H9 (cell line): ENCODE measurements at regions not wholly inside any gene's neighbourhood (a gene's known extent, or its start where the extent isn't known, plus 50 kb on each side); places are given as distances from the start of the nearest gene placed in this dataset.

Experiments
- DNase-seq: peaks from one replicate; pipeline ENCODE4 v3.0.0-alpha.2; 2017
- H2AFZ ChIP-seq: one replicate; pipeline ENCODE4 v1.6.1; 2013; ENCODE audit warnings: mild to moderate bottlenecking, low read length, control low read depth, moderate library complexity
- H2AK5ac ChIP-seq: 2 replicates; pipeline ENCODE4 v1.6.1; 2013; ENCODE audit warnings: low read length, control low read depth, mixed read lengths; ENCODE audit not compliant: insufficient read length
- H2BK120ac ChIP-seq: one replicate; pipeline ENCODE4 v1.6.1; 2013; ENCODE audit warnings: low read depth, mild to moderate bottlenecking, low read length, control low read depth, inconsistent platforms; ENCODE audit not compliant: poor library complexity, severe bottlenecking
- H2BK12ac ChIP-seq: 2 replicates; pipeline ENCODE4 v1.6.1; 2013; ENCODE audit warnings: low read length, control low read depth, mixed read lengths, low read depth; ENCODE audit not compliant: insufficient read length
- H2BK15ac ChIP-seq: 2 replicates; pipeline ENCODE4 v1.6.1; 2013; ENCODE audit warnings: low read depth, low read length, control low read depth
- H2BK20ac ChIP-seq: one replicate; pipeline ENCODE4 v1.6.1; 2013; ENCODE audit warnings: low read depth, mild to moderate bottlenecking, low read length, control low read depth, inconsistent platforms; ENCODE audit not compliant: poor library complexity, severe bottlenecking
- H2BK5ac ChIP-seq: 2 replicates; pipeline ENCODE4 v1.6.1; 2013; ENCODE audit warnings: low read length, control low read depth, mixed read lengths; ENCODE audit not compliant: insufficient read length
- H3K14ac ChIP-seq: 2 replicates; pipeline ENCODE4 v1.6.1; 2013; ENCODE audit warnings: low read length, control low read depth; ENCODE audit not compliant: insufficient read depth
- H3K18ac ChIP-seq: 2 replicates; pipeline ENCODE4 v1.6.1; 2013; ENCODE audit warnings: low read depth, mild to moderate bottlenecking, mixed read lengths, low read length, control low read depth; ENCODE audit not compliant: insufficient read length
- H3K23ac ChIP-seq: 2 replicates; pipeline ENCODE4 v1.6.1; 2013; ENCODE audit warnings: low read length, control low read depth, mixed read lengths, low read depth; ENCODE audit not compliant: insufficient read length
- H3K23me2 ChIP-seq: 2 replicates; pipeline ENCODE4 v1.6.1; 2013; ENCODE audit warnings: low read depth, mild to moderate bottlenecking, mixed read lengths, low read length, control low read depth; ENCODE audit not compliant: insufficient read length, poor library complexity, severe bottlenecking
- H3K27ac ChIP-seq: 2 replicates; pipeline ENCODE4 v1.5.1; 2013; ENCODE audit warnings: low read length, control low read depth, mixed read lengths, low read depth; ENCODE audit not compliant: insufficient read length
- H3K27me3 ChIP-seq: 2 replicates; pipeline ENCODE4 v1.6.1; 2013; ENCODE audit warnings: low read length, control low read depth, inconsistent platforms; ENCODE audit not compliant: insufficient read depth
- H3K4ac ChIP-seq: 2 replicates; pipeline ENCODE4 v1.6.1; 2013; ENCODE audit warnings: low read depth, mild to moderate bottlenecking, control low read depth, inconsistent platforms, low read length, moderate library complexity
- H3K4me1 ChIP-seq: 2 replicates; pipeline ENCODE4 v1.6.1; 2013; ENCODE audit warnings: low read length, control low read depth, inconsistent platforms; ENCODE audit not compliant: insufficient read depth
- H3K4me2 ChIP-seq: 2 replicates; pipeline ENCODE4 v1.6.1; 2013; ENCODE audit warnings: low read length, control low read depth, mixed read lengths; ENCODE audit not compliant: insufficient read length, insufficient read depth
- H3K56ac ChIP-seq: 2 replicates; pipeline ENCODE4 v1.6.1; 2013; ENCODE audit warnings: low read depth, mild to moderate bottlenecking, mixed read lengths, low read length, control low read depth; ENCODE audit not compliant: insufficient read length
- H3K79me1 ChIP-seq: 2 replicates; pipeline ENCODE4 v1.6.1; 2013; ENCODE audit warnings: low read depth, mild to moderate bottlenecking, moderate library complexity, low read length, control low read depth, inconsistent platforms; ENCODE audit not compliant: insufficient read depth, poor library complexity, severe bottlenecking
- H3K79me2 ChIP-seq: 2 replicates; pipeline ENCODE4 v1.6.1; 2013; ENCODE audit warnings: low read length, control low read depth, inconsistent platforms; ENCODE audit not compliant: insufficient read depth
- H3K9ac ChIP-seq: 2 replicates; pipeline ENCODE4 v1.6.1; 2013; ENCODE audit warnings: low read length, control low read depth, mixed read lengths; ENCODE audit not compliant: insufficient read length; ENCODE audit errors: extremely low read depth
- H3K9me3 ChIP-seq: one replicate; pipeline ENCODE4 v1.6.1; 2013; ENCODE audit warnings: low read depth, low read length, inconsistent platforms; ENCODE audit not compliant: control insufficient read depth
- H3T11ph ChIP-seq: one replicate; pipeline ENCODE4 v1.6.1; 2013; ENCODE audit warnings: mild to moderate bottlenecking, low read length, control low read depth, inconsistent platforms
- H4K20me1 ChIP-seq: one replicate; pipeline ENCODE4 v1.6.1; 2013; ENCODE audit not compliant: control insufficient read depth, insufficient read length, insufficient read depth
- H4K5ac ChIP-seq: 2 replicates; pipeline ENCODE4 v1.6.1; 2013; ENCODE audit warnings: low read depth, mild to moderate bottlenecking, mixed read lengths, low read length, control low read depth; ENCODE audit not compliant: insufficient read length
- H4K8ac ChIP-seq: replicated peaks from 2 replicates; pipeline ENCODE4 v1.6.1; 2013; ENCODE audit warnings: low read length, control low read depth, mixed read lengths, low read depth; ENCODE audit not compliant: insufficient read length
- H4K91ac ChIP-seq: 2 replicates; pipeline ENCODE4 v1.6.1; 2013; ENCODE audit warnings: low read depth, mild to moderate bottlenecking, moderate library complexity, mixed read lengths, low read length, control low read depth; ENCODE audit not compliant: insufficient read length
- H3K27ac Mint-ChIP-seq, 3 experiments: 2 replicates in 2 of 3; 3 replicates in 1 of 3; pipeline ENCODE4 v1.8.0; 2020 to 2021; ENCODE audit warnings: mixed read lengths in 3 of 3, mild to moderate bottlenecking in 1 of 3, moderate library complexity in 1 of 3
- H3K27me3 Mint-ChIP-seq: 2 replicates; pipeline ENCODE4 v1.8.0; 2021; ENCODE audit warnings: low read depth, mild to moderate bottlenecking, moderate library complexity, mixed read lengths
- H3K36me3 Mint-ChIP-seq, 3 experiments: 2 replicates in 2 of 3; 3 replicates in 1 of 3; pipeline ENCODE4 v1.8.0; 2020 to 2021; ENCODE audit warnings: low read depth in 3 of 3, mixed read lengths in 3 of 3; ENCODE audit not compliant: insufficient read depth in 1 of 3
- H3K4me1 Mint-ChIP-seq, 2 experiments: 2 replicates each; pipeline ENCODE4 v1.8.0; 2020; ENCODE audit warnings: mixed read lengths in 2 of 2
- H3K4me3 Mint-ChIP-seq, 2 experiments: 2 replicates in 1 of 2; 3 replicates in 1 of 2; pipeline ENCODE4 v1.8.0; 2020 to 2021; ENCODE audit warnings: mild to moderate bottlenecking in 2 of 2, mixed read lengths in 2 of 2, moderate library complexity in 1 of 2
- H3K9me3 Mint-ChIP-seq, 2 experiments: 2 replicates in 1 of 2; 3 replicates in 1 of 2; pipeline ENCODE4 v1.8.0; 2020; ENCODE audit warnings: mild to moderate bottlenecking in 2 of 2, mixed read lengths in 2 of 2, moderate library complexity in 1 of 2
- TF ChIP-seq, protein P1 (sequence below): fragments of 200-600 bp; sonication (generic); conservative IDR thresholded peaks from 3 replicates; pipeline ENCODE4 v1.8.0; 2021; ENCODE audit warnings: antibody characterized with exemption, mild to moderate bottlenecking

DNA sequence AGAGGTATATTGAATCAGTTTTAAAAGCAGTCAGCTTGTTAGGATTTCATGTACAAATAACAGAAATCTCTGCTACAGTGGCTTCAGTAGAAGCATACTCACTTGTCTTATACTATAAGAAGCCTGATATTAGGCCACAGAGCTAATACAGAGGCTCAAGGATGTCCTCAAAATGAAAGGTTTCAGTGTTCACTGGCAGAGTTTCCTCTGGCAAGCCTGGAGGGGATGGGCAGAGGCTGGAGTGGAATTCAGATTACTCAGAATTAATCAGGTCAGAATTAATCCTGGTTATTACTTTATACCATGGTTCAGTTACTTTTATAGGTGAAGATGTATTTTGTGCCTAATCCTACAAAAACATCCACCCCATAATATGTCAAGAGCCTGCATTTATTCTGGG, 520.5 kb downstream of the USP25 start:
- H3K9me3 ChIP-seq, result no peaks in the 10 kb centered on the region
- no peaks in the 10 kb centered on the region for H3K27me3 ChIP-seq
- H3K23ac ChIP-seq, result no peak overlapping the region
- no peak overlapping the region for H2AFZ ChIP-seq
- H4K5ac ChIP-seq, result no peak overlapping the region
- no peaks in the 10 kb centered on the region for H3K23me2 ChIP-seq
- no peak overlapping the region for H3T11ph ChIP-seq
- no peak overlapping the region for H3K56ac ChIP-seq
- Mint-ChIP-seq H3K9me3 (no peaks in the 10 kb centered on the region; a peak in 1 of 5 replicates), H3K27ac (no peak overlapping the region), H3K4me3 (no peak overlapping the region), H3K27me3 (peaks cover 5% of the 10 kb centered on the region), H3K36me3 (no peaks in the 10 kb centered on the region), H3K4me1 (peaks cover 0 to 4% of the 10 kb centered on the region in 2 experiments; a peak in 1 of 4 replicates)
- no peak for DNase-seq
- TF ChIP-seq, protein P1, sequence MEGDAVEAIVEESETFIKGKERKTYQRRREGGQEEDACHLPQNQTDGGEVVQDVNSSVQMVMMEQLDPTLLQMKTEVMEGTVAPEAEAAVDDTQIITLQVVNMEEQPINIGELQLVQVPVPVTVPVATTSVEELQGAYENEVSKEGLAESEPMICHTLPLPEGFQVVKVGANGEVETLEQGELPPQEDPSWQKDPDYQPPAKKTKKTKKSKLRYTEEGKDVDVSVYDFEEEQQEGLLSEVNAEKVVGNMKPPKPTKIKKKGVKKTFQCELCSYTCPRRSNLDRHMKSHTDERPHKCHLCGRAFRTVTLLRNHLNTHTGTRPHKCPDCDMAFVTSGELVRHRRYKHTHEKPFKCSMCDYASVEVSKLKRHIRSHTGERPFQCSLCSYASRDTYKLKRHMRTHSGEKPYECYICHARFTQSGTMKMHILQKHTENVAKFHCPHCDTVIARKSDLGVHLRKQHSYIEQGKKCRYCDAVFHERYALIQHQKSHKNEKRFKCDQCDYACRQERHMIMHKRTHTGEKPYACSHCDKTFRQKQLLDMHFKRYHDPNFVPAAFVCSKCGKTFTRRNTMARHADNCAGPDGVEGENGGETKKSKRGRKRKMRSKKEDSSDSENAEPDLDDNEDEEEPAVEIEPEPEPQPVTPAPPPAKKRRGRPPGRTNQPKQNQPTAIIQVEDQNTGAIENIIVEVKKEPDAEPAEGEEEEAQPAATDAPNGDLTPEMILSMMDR, result no peak
- no peaks in the 10 kb centered on the region for H3K79me2 ChIP-seq
- no peak overlapping the region for H2BK12ac ChIP-seq
- no peaks in the 10 kb centered on the region for H3K4me1 ChIP-seq
- H3K9ac ChIP-seq, result no peak overlapping the region
- H3K4me2 ChIP-seq, result no peak overlapping the region
- no peak overlapping the region for H2BK5ac ChIP-seq
- H4K8ac ChIP-seq, result no peak overlapping the region
- H4K20me1 ChIP-seq, result no peaks in the 10 kb centered on the region
- H2BK20ac ChIP-seq, result no peak overlapping the region
- no peaks in the 10 kb centered on the region for H3K79me1 ChIP-seq
- H3K14ac ChIP-seq, result no peak overlapping the region
- H2BK120ac ChIP-seq, result no peak overlapping the region
- no peak overlapping the region for H2AK5ac ChIP-seq
- H3K4ac ChIP-seq, result no peak overlapping the region
- no peak overlapping the region for H2BK15ac ChIP-seq
- H3K18ac ChIP-seq, result no peak overlapping the region
- no peak overlapping the region for H3K27ac ChIP-seq
- no peak overlapping the region for H4K91ac ChIP-seq
